Upper lobe of right lung (tissue), 1 donor: ENCODE measurements at regions not wholly inside any gene's neighbourhood (a gene's known extent, or its start where the extent isn't known, plus 50 kb on each side); places are given as distances from the start of the nearest gene placed in this dataset.

Source experiments
- ATAC-seq: fragments of 200-7000 bp; cut with Tn5 transposase; one replicate; pipeline ENCODE4 v1.9.1; 2020; ENCODE audit warnings: mild to moderate bottlenecking, moderate library complexity
- DNase-seq: peaks from one replicate; pipeline ENCODE4 v3.0.0-alpha.2; 2020
- H3K27ac ChIP-seq: fragments of 200-600 bp; one replicate; pipeline ENCODE4 v1.8.0; 2022
- H3K27me3 ChIP-seq: fragments of 200-600 bp; one replicate; pipeline ENCODE4 v1.8.0; 2022; ENCODE audit warnings: mild to moderate bottlenecking
- H3K36me3 ChIP-seq: fragments of 200-600 bp; one replicate; pipeline ENCODE4 v1.8.0; 2022
- H3K4me1 ChIP-seq: fragments of 200-600 bp; one replicate; pipeline ENCODE4 v1.8.0; 2022
- H3K4me3 ChIP-seq: fragments of 200-600 bp; one replicate; pipeline ENCODE4 v1.8.0; 2022; ENCODE audit warnings: mild to moderate bottlenecking
- H3K9me3 ChIP-seq: fragments of 200-600 bp; one replicate; pipeline ENCODE4 v1.8.0; 2022
- CTCF ChIP-seq: fragments of 200-600 bp; IDR thresholded peaks from one replicate; pipeline ENCODE4 v1.8.0; 2022; ENCODE audit warnings: antibody characterized with exemption
- intact Hi-C: fragments of 100-400 bp; cut with DNase I; formaldehyde crosslinking; loops from one replicate; pipeline ENCODE4 v1.11.0; 2022
- donor health status: DM: no; HTN: yes; CAD: no; lungs with severe emphysema.

- H3K36me3 ChIP-seq: no peaks in the 10 kb centered on the region
- H3K4me1 ChIP-seq: no peaks in the 10 kb centered on the region
- no peak for ATAC-seq
- H3K27me3 ChIP-seq: no peaks in the 10 kb centered on the region
- H3K4me3 ChIP-seq: no peak overlapping the region
- TF ChIP-seq CTCF: no peak
- intact Hi-C loops: no loop called here
- DNase-seq: no peak
- H3K9me3 ChIP-seq: no peaks in the 10 kb centered on the region
- no peak overlapping the region for H3K27ac ChIP-seq
Measured at GRCh38 chr3:21328711-21329390, 422.2 kb downstream of the ZNF385D start.

- no peak overlapping the region for H3K4me3 ChIP-seq
- no peak overlapping the region for H3K27ac ChIP-seq
- no peak for ATAC-seq
- no peaks in the 10 kb centered on the region for H3K9me3 ChIP-seq
- DNase-seq: no peak
- H3K27me3 ChIP-seq: no peaks in the 10 kb centered on the region
- no peaks in the 10 kb centered on the region for H3K4me1 ChIP-seq
- intact Hi-C loops: no loop called here
- no peak for TF ChIP-seq CTCF
- no peaks in the 10 kb centered on the region for H3K36me3 ChIP-seq
Measured at GRCh38 chr3:21326704-21327475, 424.1 kb downstream of the ZNF385D start.

GRCh38 chr3:21314688-21315087 lies 436.3 kb downstream of the ZNF385D start:
- Histone ChIP-seq H3K9me3 (no peaks in the 10 kb centered on the region), H3K27ac (no peak overlapping the region), H3K4me3 (no peak overlapping the region), H3K36me3 (no peaks in the 10 kb centered on the region), H3K4me1 (no peaks in the 10 kb centered on the region), H3K27me3 (no peaks in the 10 kb centered on the region)
- ATAC-seq (no peak), DNase-seq (no peak)
- TF ChIP-seq CTCF: no peak
- intact Hi-C loops: no loop called here

- no peak for ATAC-seq
- no peaks in the 10 kb centered on the region for H3K27me3 ChIP-seq
- H3K9me3 ChIP-seq: no peaks in the 10 kb centered on the region
- intact Hi-C loops: no loop called here
- no peak for TF ChIP-seq CTCF
- no peak overlapping the region for H3K4me3 ChIP-seq
- no peak for DNase-seq
- H3K4me1 ChIP-seq: no peaks in the 10 kb centered on the region
- no peaks in the 10 kb centered on the region for H3K36me3 ChIP-seq
- H3K27ac ChIP-seq: no peak overlapping the region
Measured at GRCh38 chr3:21310891-21311290, 440.1 kb downstream of the ZNF385D start.

GRCh38 chr3:21310161-21310560 lies 440.8 kb downstream of the ZNF385D start:
- Histone ChIP-seq H3K27ac (no peak overlapping the region), H3K36me3 (no peaks in the 10 kb centered on the region), H3K4me3 (no peak overlapping the region), H3K9me3 (no peaks in the 10 kb centered on the region), H3K4me1 (no peaks in the 10 kb centered on the region), H3K27me3 (no peaks in the 10 kb centered on the region)
- ATAC-seq (no peak), DNase-seq (no peak)
- intact Hi-C loops: no loop called here
- no peak for TF ChIP-seq CTCF
